HuH-7 (cell line): ENCODE measurements at regions not wholly inside any gene's neighbourhood (a gene's known extent, or its start where the extent isn't known, plus 50 kb on each side); places are given as distances from the start of the nearest gene placed in this dataset.
"Not testable (repeated sequence)": the region's sequence is repeated elsewhere in the genome, so short reads cannot be mapped to it uniquely, and the experiment has no call there.

Experiments used
- DNase-seq: peaks from one replicate; pipeline ENCODE4 v3.0.0; 2011; ENCODE audit warnings: low spot score

GRCh38 chr3:63719796-63720445 lies 67.4 kb downstream of the SNTN start:
- no peak for DNase-seq

- not testable (repeated sequence) for DNase-seq
These were observed 68.5 kb downstream of the SNTN start for GRCh38 chr3:63720951-63721350.

- no peak for DNase-seq
These were observed 72.5 kb downstream of the SNTN start for GRCh38 chr3:63724987-63725386.

DNA sequence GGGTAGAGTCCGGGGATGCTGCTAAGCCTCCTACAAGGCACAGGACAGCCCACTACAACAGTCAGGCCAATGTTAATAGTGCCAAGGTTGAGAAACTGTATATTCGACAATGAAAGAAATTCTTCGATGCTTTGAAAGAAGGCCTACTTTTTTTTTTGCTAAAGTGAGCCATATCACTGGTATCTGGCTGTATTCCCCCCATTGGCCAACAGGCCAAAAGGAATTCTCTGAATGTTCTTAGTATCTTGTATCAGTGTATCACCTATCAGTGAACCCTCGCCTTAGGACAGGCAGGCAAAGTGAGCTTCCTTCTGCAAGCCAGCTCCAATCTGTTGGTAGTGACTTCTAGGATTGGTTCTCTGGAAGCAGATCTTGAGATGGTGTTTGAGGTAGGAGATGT lies 74.2 kb downstream of the SNTN start:
- DNase-seq: no peak

DNA sequence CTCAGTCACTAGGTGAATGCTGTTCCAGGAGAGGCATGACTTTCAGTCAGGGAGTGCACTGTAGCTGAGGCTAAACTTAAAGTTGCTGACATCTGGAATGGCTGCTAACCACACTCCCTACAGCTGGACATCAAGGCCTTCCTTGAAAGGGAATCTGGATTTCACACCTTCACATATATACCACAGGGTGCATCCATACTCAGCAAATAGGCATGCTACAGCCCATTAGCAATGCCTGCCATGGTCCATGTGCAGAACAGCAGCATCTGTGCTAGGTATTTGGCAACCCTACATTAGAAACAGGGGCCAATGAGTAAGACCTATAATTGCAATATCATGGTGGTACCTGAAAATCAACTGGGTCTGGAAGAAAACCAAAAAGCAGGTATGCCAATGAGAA lies 74.8 kb downstream of the SNTN start:
- no peak for DNase-seq

GRCh38 chr3:63731866-63732265 lies 79.4 kb downstream of the SNTN start:
- DNase-seq: no peak

GRCh38 chr3:63733278-63733677 lies 80.8 kb downstream of the SNTN start:
- not testable (repeated sequence) for DNase-seq

- DNase-seq: not testable (repeated sequence)
These were observed 82.2 kb downstream of the SNTN start for GRCh38 chr3:63734632-63735031.

- not testable (repeated sequence) for DNase-seq
These were observed 82.3 kb upstream of the C3orf49 start for GRCh38 chr3:63736757-63737156.

DNA sequence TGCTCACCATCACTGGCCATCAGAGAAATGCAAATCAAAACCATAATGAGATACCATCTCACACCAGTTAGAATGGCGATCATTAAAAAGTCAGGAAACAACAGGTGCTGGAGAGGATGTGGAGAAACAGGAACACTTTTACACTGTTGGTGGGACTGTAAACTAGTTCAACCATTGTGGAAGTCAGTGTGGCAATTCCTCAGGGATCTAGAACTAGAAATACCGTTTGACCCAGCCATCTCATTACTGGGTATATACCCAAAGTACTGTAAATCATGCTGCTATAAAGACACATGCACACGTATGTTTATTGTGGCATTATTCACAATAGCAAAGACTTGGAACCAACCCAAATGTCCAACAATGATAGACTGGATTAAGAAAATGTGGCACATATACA lies 80.5 kb upstream of the C3orf49 start:
- DNase-seq: not testable (repeated sequence)

DNA sequence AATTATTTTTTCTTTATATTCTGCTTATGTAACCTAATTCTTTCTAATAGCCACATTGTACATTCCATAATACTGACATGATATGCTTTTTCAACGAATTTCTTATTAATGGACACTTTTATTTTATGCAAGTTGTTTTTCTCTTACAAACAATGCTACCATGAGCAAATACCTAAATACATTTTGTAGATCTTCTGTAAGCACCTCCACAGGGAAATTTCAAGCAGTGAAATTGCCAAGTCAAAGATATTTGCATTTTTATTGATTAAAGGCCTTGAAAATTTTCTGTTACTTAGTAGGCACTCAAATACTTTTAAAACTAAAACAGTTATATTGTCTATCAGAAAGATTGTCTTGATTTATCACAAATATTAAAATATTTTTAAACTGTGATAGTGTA lies 79.6 kb upstream of the C3orf49 start:
- DNase-seq: no peak

- DNase-seq: no peak
These were observed 79.0 kb upstream of the C3orf49 start for GRCh38 chr3:63740116-63740515.

GRCh38 chr3:63744693-63745092 lies 74.4 kb upstream of the C3orf49 start:
- DNase-seq: not testable (repeated sequence)

DNA sequence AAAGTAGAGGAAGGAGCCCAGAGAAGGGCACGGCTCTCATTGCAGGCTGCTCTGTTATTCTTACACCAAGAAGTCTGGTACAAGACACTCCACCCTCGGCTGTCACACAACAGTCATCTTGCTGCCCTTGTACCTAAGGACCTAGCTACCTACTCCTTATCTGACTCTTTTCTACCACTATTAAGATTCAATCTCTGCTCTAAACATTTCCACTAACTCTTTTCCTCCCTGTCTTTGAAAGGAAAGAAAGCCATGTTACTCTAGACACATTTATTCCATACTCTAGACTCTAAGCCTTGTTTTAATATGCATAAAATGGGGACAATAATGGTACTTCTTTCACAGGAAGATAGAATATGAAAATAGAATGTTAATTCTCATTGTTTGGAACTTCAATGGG lies 73.3 kb upstream of the C3orf49 start:
- no peak for DNase-seq

- no peak for DNase-seq
These were observed 72.9 kb upstream of the C3orf49 start for GRCh38 chr3:63746211-63746610.

DNA sequence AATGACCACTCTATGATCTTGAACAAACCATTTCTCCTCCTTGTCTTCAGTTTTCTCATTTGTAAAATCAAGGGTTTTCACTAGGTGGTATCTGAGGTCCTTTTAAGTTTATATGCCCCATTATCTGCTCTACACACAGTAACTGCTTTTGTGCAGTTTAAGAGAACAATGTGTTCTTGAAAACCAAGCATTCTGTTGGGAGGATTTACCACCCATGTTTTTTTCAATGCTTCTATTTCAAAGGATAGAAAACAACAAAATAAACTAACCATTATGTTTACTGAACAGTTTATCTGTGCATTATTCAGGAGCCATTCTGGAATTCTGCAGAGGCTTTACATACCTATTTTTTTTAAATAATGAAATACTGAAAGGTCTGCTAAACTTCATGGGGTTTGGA lies 67.6 kb upstream of the C3orf49 start:
- no peak for DNase-seq

GRCh38 chr3:63753567-63753966 lies 65.5 kb upstream of the C3orf49 start:
- peak; percentile 4 for DNase-seq

DNA sequence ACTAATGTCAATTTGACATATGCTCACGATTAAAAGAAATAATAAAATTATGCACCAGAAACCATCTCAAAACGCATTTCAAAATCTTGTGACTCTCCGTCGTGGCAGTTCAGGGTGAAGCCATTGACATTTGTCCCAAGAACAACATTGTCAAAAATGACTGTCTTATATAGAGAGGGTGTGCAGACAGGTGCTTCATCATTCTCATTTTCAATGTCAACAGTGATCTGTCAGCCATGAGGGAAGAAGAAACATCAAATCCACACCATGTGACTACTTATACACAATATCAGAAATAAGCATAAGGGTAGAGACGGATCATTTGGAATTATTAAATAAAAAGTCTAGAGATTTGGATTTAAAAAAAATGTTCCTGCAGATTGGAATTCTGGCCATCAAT lies 65.1 kb upstream of the C3orf49 start:
- DNase-seq: no peak

DNA sequence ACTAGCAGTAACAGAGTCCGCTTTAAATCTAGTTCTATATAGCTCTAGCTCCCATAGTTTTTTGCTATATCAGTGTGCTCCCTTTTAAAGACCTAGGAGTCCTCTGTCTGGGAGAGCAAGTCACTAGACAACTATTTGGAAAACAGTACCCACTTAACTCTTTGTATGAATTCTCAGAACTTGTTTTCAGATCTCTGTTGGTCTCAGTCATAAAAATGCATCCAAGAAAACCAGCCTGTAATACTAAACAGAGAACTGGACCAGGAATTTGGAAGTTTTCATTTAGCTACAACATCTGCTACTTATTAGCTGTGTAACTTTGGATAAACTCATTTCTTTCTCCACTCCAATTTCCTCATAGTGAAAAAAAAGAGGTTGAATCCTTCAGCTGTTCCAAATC lies 56.9 kb upstream of the C3orf49 start:
- no peak for DNase-seq

GRCh38 chr3:63762934-63763550 lies 56.1 kb upstream of the C3orf49 start:
- no peak for DNase-seq

GRCh38 chr3:63764511-63764910 lies 54.6 kb upstream of the C3orf49 start:
- DNase-seq: no peak

- no peak for DNase-seq
These were observed 52.8 kb upstream of the C3orf49 start for GRCh38 chr3:63766261-63766660.

DNA sequence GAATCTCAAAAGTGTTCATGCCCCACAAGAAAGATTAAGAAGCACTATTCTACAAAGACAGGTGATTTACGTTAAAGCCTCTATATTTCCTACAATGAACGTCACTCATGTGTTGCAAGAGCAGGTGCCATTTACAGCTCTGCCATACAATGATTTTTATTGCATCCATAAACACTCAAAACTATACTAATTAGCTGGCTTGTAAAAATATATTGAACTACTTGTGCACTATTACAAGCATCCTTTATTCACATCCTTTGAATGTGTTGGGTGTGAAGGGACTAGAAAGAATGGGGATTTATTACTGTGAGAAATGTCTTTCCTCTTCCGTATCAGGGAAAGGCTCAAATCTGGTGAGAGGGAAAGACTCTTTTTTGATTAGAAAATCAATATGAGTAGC lies 50.7 kb upstream of the C3orf49 start:
- no peak for DNase-seq

- DNase-seq: no peak
These were observed 50.2 kb upstream of the C3orf49 start for GRCh38 chr3:63768888-63769287.
